HepG2 (cell line): ENCODE measurements at regions not wholly inside any gene's neighbourhood (a gene's known extent, or its start where the extent isn't known, plus 50 kb on each side); places are given as distances from the start of the nearest gene placed in this dataset.

Experiments
- HDAC2 ChIP-seq: sonication (generic); formaldehyde crosslinking; IDR thresholded peaks from 2 replicates; pipeline ENCODE4 v1.4.0; 2020; ENCODE audit warnings: missing genetic modification reagents
- ZNF274 ChIP-seq: sonication (generic); formaldehyde crosslinking; IDR thresholded peaks from 2 replicates; pipeline ENCODE4 v1.5.1; 2020; ENCODE audit warnings: mild to moderate bottlenecking, missing genetic modification reagents
- TF ChIP-seq, protein P1 (sequence below): sonication (generic); formaldehyde crosslinking; IDR thresholded peaks from 2 replicates; pipeline ENCODE4 v1.5.0; 2020; ENCODE audit warnings: mild to moderate bottlenecking, missing genetic modification reagents, moderate library complexity

DNA sequence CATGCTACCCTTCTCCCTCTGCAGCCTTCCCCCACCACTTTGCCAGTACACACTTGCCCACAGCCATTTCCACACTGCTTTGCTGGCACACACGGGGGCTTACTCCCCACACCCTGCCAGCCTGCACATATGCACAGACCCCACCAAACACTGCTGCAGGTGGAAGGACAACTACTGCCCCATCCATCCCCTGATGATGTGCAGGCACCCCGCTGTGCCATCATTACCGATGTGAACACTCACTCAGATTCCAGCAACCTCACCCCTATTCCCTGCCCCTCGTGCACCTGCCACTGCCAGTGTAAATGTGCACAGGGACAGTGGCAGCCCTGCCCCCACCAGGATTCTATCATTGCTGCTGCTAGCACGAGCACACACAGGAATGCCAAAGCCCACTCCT lies 1400.8 kb upstream of the DDX18 start:
- TF ChIP-seq, protein P1, sequence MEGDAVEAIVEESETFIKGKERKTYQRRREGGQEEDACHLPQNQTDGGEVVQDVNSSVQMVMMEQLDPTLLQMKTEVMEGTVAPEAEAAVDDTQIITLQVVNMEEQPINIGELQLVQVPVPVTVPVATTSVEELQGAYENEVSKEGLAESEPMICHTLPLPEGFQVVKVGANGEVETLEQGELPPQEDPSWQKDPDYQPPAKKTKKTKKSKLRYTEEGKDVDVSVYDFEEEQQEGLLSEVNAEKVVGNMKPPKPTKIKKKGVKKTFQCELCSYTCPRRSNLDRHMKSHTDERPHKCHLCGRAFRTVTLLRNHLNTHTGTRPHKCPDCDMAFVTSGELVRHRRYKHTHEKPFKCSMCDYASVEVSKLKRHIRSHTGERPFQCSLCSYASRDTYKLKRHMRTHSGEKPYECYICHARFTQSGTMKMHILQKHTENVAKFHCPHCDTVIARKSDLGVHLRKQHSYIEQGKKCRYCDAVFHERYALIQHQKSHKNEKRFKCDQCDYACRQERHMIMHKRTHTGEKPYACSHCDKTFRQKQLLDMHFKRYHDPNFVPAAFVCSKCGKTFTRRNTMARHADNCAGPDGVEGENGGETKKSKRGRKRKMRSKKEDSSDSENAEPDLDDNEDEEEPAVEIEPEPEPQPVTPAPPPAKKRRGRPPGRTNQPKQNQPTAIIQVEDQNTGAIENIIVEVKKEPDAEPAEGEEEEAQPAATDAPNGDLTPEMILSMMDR: no peak
- TF ChIP-seq HDAC2 (no peak), ZNF274 (CRISPR knock-in tag) (no peak)
